HAP-1 (cell line): ENCODE measurements at regions not wholly inside any gene's neighbourhood (a gene's known extent, or its start where the extent isn't known, plus 50 kb on each side); places are given as distances from the start of the nearest gene placed in this dataset.
"Not testable (repeated sequence)": the region's sequence is repeated elsewhere in the genome, so short reads cannot be mapped to it uniquely, and the experiment has no call there.

Experiments used
- DNase-seq, 2 experiments: peaks; one replicate each; pipeline ENCODE4 v3.0.0-alpha.2; 2016 to 2020; ENCODE audit warnings: low spot score in 2 of 2
- H3K27me3 ChIP-seq: fragments of 250-450 bp; sonication (Bioruptor Pico); 2 replicates; pipeline ENCODE4 v1.5.1; 2020; ENCODE audit warnings: low read depth, mild to moderate bottlenecking, moderate library complexity
- H3K36me3 ChIP-seq: fragments of 250-450 bp; sonication (Bioruptor Pico); replicated peaks from 2 replicates; pipeline ENCODE4 v1.5.1; 2020; ENCODE audit warnings: mild to moderate bottlenecking
- H3K4me1 ChIP-seq: fragments of 250-450 bp; sonication (Bioruptor Pico); 2 replicates; pipeline ENCODE4 v1.5.1; 2020; ENCODE audit warnings: mild to moderate bottlenecking
- H3K4me3 ChIP-seq: fragments of 250-450 bp; sonication (Bioruptor Pico); 2 replicates; pipeline ENCODE4 v1.5.1; 2020; ENCODE audit warnings: mild to moderate bottlenecking, moderate library complexity
- H3K9me3 ChIP-seq: fragments of 250-450 bp; sonication (Bioruptor Pico); 2 replicates; pipeline ENCODE4 v1.5.1; 2020; ENCODE audit warnings: mild to moderate bottlenecking, moderate library complexity
- in situ Hi-C: fragments of 300-500 bp; cut with MboI; formaldehyde crosslinking; loops from 3 replicates; pipeline ENCODE4 v1.14.3; 2020; ENCODE audit warnings: low sequenced_read_pairs, inconsistent platforms, mixed read lengths

DNA sequence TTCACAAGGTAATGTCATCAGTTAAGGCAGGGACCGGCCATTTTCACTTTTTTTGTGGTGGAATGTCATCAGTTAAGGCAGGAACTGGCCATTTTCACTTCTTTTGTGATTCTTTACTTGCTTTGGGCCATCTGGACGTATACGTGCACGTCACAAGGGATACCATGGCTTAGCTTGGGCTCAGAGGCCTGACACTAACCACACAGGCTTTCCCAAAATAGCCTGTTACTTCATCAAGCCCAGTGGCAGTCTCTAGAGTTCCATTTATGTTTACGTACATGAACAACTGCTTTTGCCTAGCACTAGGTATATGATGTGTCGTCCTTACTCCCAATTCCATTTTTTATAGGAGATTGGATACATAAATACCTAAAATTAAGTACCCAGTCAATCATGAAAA lies 237.9 kb downstream of the C7orf25 start:
- Histone ChIP-seq H3K4me1 (no peaks in the 10 kb centered on the region), H3K27me3 (no peaks in the 10 kb centered on the region), H3K36me3 (no peaks in the 10 kb centered on the region), H3K4me3 (no peak overlapping the region), H3K9me3 (no peaks in the 10 kb centered on the region)
- DNase-seq = no peak
- in situ Hi-C loops = no loop called here

DNA sequence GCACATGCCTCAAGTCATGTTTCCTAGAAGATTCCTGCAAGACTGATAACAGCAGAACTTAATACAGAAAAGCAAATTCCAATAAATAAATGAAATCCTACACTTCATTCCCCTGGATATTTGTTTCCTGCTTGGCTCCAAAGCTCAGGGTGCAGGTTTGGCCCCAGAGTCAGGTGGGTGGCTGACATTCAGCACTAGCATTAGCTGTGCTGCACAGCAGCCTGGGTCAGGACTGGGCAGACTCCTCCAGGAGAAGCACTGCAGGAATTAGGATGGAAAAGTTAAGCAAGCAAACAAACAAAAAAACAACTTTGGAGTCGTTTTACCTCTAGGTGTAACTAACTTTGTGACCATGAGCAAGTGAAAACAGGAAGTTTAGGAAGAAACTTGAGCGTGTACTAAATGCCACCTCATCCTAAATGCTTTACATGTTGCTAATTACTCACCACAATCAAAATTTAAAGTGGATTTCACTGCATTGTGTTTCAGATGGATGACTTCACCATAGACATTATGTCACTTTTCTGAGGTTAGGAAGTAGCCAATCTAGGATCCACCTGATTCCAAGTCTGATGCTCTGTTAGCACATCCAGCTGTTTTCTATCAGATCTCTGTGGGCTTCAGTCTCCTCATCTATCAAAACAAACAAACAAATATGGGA lies 239.4 kb downstream of the C7orf25 start:
- in situ Hi-C loops = no loop called here
- H3K27me3 ChIP-seq = no peaks in the 10 kb centered on the region
- no peaks in the 10 kb centered on the region for H3K9me3 ChIP-seq
- no peaks in the 10 kb centered on the region for H3K36me3 ChIP-seq
- H3K4me1 ChIP-seq = no peaks in the 10 kb centered on the region
- no peak overlapping the region for H3K4me3 ChIP-seq
- no peak for DNase-seq

DNA sequence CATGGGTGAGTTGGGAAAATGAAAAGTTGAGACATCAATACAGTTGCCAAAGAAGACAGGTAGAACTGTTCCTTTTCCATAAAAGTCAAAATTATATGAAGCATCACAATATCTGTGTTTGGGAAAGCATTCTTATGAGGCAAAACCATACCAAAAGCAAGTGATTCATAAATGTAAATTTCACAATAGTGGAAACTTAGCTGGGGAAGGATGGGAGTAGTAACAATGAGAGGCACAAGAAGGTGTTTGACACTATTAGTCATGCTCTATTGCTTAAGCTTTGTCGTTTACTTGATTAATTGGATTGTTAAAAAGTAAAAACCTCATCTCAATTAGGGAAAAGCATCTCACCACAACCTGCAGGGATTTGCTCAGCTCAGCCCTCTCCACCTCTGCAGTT lies 240.2 kb downstream of the C7orf25 start:
- Histone ChIP-seq H3K9me3 (no peaks in the 10 kb centered on the region), H3K4me1 (no peaks in the 10 kb centered on the region), H3K36me3 (no peaks in the 10 kb centered on the region), H3K4me3 (no peak overlapping the region), H3K27me3 (no peaks in the 10 kb centered on the region)
- in situ Hi-C loops = no loop called here
- DNase-seq = no peak

DNA sequence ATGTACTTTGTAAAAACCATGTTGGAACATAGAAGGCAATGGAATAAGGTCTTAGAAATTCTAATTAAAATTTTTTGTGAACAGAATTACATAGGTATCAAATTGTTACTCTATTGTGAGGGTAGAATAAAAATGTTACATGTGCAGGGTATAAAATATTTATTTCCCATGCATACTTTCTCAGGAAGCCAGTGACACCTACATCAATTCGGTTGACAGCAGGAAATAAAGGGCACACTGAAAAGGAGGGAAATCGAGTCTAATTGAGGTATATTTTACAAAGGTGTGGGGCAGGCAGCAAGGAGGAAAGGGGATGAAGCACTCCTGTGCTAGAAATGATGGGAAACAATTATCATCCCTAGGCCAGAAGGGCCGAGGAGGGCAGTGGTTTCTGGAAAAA lies 244.9 kb downstream of the C7orf25 start:
- in situ Hi-C loops = no loop called here
- Histone ChIP-seq H3K27me3 (no peaks in the 10 kb centered on the region), H3K36me3 (no peaks in the 10 kb centered on the region), H3K4me3 (no peak overlapping the region), H3K9me3 (no peaks in the 10 kb centered on the region), H3K4me1 (no peaks in the 10 kb centered on the region)
- DNase-seq = no peak

DNA sequence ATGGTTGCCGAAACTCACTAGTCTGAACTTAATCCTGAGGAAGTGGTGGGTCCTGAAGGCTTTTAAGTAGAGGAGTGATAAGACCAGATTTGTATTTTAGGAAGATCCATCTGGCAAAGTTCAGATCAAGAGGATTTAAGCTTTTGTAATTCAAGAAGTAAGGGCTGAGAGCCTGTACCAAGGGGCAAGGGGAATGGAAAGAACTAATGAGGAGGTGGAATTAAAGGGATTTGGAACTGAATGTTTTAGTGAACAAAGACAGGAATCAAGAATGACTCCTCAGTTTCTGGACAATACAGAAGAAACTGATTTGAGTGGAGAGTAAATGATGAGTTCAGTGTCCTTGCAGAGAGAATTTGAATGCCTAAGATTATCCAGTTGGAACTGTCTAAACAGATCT lies 249.0 kb downstream of the C7orf25 start:
- Histone ChIP-seq H3K4me3 (no peak overlapping the region), H3K27me3 (no peaks in the 10 kb centered on the region), H3K4me1 (no peaks in the 10 kb centered on the region), H3K36me3 (no peaks in the 10 kb centered on the region), H3K9me3 (no peaks in the 10 kb centered on the region)
- in situ Hi-C loops = no loop called here
- no peak for DNase-seq

DNA sequence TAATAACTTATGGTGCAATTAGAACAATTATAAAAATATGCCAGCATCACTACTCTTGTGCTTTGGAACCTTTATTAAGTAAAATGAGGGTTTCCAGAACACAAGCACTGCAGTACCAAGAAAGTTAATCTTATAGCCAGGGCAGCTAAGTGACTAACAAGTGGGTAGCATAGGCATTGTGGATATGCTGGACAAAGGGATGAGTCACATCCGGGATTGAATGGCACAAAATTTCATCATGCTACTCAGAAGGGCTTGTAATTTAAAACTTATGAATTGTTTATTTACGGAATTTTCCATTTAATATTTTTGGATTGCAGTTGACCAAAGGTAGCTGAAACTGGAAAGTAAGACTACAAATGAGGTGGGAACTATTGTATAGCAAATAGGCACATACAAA lies 250.6 kb downstream of the C7orf25 start:
- Histone ChIP-seq H3K4me1 (no peaks in the 10 kb centered on the region), H3K27me3 (no peaks in the 10 kb centered on the region), H3K4me3 (no peak overlapping the region), H3K36me3 (no peaks in the 10 kb centered on the region), H3K9me3 (no peaks in the 10 kb centered on the region)
- in situ Hi-C loops = no loop called here
- DNase-seq = no peak

DNA sequence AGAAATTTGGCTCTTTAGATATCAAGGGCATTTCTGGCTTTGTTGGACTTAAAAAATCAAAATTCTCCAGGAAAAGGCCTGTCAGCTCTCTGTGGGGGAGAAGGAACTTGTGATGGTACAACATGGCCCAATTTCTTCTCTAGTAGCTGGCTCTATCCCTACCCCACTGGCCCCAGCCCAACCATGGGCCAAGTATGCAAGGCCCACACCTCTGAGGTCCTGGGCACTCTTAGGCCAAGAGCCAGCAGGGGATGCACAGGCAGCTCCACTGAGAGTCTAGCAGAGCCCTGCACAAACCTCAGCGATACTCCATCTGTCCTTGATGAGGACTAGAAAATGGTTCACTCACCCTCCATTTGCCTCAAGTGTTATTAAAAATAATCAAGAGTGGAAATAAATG lies 261.2 kb downstream of the C7orf25 start:
- no peaks in the 10 kb centered on the region for H3K36me3 ChIP-seq
- no peaks in the 10 kb centered on the region for H3K9me3 ChIP-seq
- no peaks in the 10 kb centered on the region for H3K27me3 ChIP-seq
- in situ Hi-C loops = no loop called here
- no peaks in the 10 kb centered on the region for H3K4me1 ChIP-seq
- no peak overlapping the region for H3K4me3 ChIP-seq
- no peak for DNase-seq

DNA sequence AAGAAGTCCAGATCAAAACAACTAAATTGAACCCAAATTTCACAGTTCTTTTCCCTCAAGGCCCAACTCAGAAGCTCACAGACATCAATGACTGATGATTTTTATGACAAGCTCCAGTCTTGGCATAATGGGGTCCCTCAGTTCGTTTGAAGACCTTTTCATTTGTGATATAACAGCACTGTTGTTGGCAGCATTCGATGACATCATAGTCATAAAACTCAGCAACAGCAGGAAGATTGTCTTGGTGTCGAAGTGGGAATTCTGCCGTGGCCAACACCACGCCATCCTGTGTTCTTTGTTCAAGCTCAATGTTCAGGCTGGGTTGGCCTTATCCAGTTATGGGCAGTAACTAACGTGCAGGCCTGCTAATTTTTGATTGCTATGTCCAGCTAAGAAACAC lies 261.7 kb downstream of the C7orf25 start:
- H3K4me1 ChIP-seq = no peaks in the 10 kb centered on the region
- H3K4me3 ChIP-seq = no peak overlapping the region
- H3K36me3 ChIP-seq = no peaks in the 10 kb centered on the region
- H3K9me3 ChIP-seq = no peaks in the 10 kb centered on the region
- DNase-seq = no peak
- in situ Hi-C loops = no loop called here
- H3K27me3 ChIP-seq = no peaks in the 10 kb centered on the region

DNA sequence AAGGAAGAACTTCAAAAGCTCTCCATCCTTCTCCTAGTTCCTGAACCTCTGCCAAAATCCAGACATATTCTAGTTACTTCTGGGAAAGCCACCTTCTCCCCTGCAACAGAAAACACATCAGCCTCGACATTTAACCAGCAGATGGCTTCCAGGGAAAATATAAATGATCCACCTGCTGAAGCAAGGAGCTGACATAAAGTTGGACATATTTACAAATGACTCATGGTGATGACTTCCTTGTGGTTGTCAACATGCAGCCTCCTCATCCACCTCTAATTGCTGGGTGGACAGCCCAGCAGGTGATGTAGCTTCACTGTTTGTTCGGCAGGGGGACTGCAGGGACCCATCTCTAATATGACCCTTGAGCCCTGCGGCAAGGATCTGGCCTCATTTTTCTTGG lies 266.0 kb downstream of the C7orf25 start:
- in situ Hi-C loops = no loop called here
- no peaks in the 10 kb centered on the region for H3K27me3 ChIP-seq
- no peaks in the 10 kb centered on the region for H3K4me1 ChIP-seq
- no peaks in the 10 kb centered on the region for H3K9me3 ChIP-seq
- H3K4me3 ChIP-seq = no peak overlapping the region
- no peaks in the 10 kb centered on the region for H3K36me3 ChIP-seq
- no peak for DNase-seq

DNA sequence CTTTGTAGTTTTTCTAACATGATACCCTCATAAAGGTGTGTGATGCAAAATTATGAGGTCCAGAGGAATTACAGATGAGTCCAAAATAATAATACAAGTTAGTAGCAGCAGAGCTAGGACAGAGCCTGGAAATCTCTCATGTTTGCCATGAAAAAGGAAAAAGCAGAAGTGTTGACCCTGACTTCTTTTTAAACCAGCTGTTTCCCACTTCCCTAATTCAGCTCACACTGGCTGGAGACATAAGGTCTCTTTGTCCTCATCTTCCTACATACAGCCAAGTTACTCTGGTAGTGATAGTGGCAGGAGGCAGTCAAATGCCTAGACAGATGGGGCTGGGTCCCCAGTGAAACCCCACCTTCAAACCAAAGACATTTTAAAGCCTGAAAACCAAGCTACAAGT lies 269.2 kb downstream of the C7orf25 start:
- no peaks in the 10 kb centered on the region for H3K4me1 ChIP-seq
- no peak for DNase-seq

DNA sequence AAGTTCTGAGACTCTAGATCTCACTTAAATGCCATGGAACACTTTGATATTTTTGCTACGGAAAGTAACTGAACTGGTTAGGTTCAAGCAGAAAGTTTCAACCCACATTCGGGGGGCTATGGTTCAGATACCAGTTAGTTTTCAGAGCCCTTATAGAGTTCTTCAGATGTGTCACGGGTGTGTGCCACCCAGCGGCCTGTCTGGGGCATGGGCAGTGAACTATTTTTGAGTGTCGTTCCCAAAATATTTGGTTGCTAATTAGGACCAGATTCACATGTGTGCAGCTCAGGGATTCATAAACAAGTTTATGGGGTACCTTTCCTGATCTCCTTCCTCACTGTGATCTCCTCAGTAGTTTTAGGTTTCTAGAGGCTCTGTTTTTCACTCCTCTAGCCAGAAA lies 271.9 kb downstream of the C7orf25 start:
- DNase-seq = no peak
- no peaks in the 10 kb centered on the region for H3K9me3 ChIP-seq
- H3K4me1 ChIP-seq = no peaks in the 10 kb centered on the region
- H3K36me3 ChIP-seq = no peaks in the 10 kb centered on the region
- H3K27me3 ChIP-seq = no peaks in the 10 kb centered on the region
- no peak overlapping the region for H3K4me3 ChIP-seq
- in situ Hi-C loops = no loop called here

More for the DNA sequence above, 269.2 kb downstream of the C7orf25 start:
- H3K4me3 ChIP-seq = no peak overlapping the region
- H3K9me3 ChIP-seq = no peaks in the 10 kb centered on the region
- no peaks in the 10 kb centered on the region for H3K27me3 ChIP-seq
- H3K36me3 ChIP-seq = no peaks in the 10 kb centered on the region
- in situ Hi-C loops = no loop called here

DNA sequence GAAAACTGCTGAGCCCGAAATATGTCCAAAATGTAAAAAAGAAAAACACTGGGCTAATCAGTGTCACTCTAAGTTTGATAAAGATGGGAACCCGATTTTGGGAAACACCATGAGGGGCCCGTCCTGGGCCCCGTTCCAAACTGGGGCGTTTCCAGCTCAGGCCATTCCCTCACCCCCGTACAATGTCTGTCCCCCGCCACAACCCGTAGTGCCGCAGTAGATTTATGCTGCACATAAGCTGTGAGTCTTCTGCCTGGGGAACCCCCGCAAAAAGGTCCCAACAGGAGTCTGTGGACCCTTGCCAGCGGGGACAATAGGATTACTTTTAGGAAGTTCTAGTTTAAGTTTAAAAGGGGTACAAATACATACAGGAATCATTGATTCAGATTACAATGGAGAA lies 275.5 kb downstream of the C7orf25 start:
- H3K4me1 ChIP-seq, H3K9me3 ChIP-seq, DNase-seq, H3K36me3 ChIP-seq, in situ Hi-C loops, H3K27me3 ChIP-seq, H3K4me3 ChIP-seq: not testable (repeated sequence)

DNA sequence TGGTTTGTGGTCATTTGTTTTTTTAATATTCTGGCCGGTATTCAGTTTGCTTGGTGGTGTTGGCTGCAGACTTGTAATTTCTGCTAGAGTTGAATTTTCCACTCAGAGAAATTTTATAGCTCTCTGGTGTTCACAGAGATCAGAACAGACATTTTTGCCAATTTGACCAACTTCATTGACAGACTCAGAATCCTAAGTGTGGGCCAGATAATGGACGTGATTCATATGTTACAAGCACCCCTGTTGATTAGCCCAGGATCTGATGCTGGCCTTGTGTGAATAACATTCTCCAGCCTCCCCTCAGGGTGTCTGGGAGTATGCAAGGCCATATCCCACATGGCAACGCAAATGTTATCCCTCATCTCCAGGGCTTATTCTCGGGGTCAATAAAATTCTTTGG lies 283.8 kb downstream of the C7orf25 start:
- in situ Hi-C loops = no loop called here

DNA sequence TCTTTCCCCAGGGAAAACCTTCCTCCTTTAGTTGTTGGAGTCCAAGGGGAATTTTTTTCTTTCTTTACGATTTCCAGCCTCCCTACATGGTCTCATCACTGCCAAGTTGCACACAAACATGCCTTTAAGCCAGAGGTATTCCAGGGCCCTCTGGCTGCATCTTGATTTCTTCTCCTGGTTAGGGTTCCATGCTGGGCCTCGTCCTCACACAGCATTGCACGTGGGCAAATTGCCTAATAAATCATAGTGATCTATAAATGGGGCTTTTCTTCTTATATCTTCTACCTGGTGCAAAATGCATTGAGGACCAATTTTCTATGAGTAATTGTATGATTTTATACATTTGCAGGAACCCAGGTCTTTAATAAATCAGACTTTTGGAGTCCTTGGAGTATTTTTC lies 284.2 kb downstream of the C7orf25 start:
- no peak for DNase-seq
- in situ Hi-C loops = no loop called here
- no peaks in the 10 kb centered on the region for H3K9me3 ChIP-seq
- H3K4me1 ChIP-seq = no peaks in the 10 kb centered on the region
- no peak overlapping the region for H3K4me3 ChIP-seq
- no peaks in the 10 kb centered on the region for H3K36me3 ChIP-seq
- no peaks in the 10 kb centered on the region for H3K27me3 ChIP-seq

More for the DNA sequence above, 283.8 kb downstream of the C7orf25 start:
- Histone ChIP-seq H3K4me1 (no peaks in the 10 kb centered on the region), H3K36me3 (no peaks in the 10 kb centered on the region), H3K9me3 (no peaks in the 10 kb centered on the region), H3K27me3 (no peaks in the 10 kb centered on the region), H3K4me3 (no peak overlapping the region)
- DNase-seq = no peak

DNA sequence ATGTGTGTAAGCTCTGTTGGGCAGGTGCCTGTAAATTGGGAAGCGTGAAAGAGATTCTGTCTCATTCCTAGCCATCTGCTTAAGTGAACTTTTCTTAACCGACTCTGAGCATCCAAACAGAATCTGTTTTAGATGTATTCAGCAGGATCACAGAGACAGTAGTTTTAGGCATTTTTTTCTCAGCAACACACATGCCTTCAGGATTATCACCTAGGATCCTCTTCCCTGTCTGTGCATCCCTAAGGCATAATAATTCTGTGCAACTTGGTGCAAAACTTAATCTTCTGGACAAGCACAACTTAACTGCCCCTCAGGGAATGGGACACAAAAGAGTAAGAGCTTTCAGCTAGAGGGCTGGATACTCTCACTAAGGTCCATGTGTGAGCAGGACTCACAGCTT lies 284.8 kb downstream of the C7orf25 start:
- no peaks in the 10 kb centered on the region for H3K27me3 ChIP-seq
- in situ Hi-C loops = no loop called here
- no peaks in the 10 kb centered on the region for H3K36me3 ChIP-seq
- no peak for DNase-seq
- H3K9me3 ChIP-seq = no peaks in the 10 kb centered on the region
- no peaks in the 10 kb centered on the region for H3K4me1 ChIP-seq
- no peak overlapping the region for H3K4me3 ChIP-seq
